WTC11 (cell line): ENCODE measurements at regions not wholly inside any gene's neighbourhood (a gene's known extent, or its start where the extent isn't known, plus 50 kb on each side); places are given as distances from the start of the nearest gene placed in this dataset.

Experiments
- ATAC-seq: fragments of 200-7000 bp; cut with Tn5 transposase; 2 replicates; pipeline ENCODE4 v1.10.0; 2021; ENCODE audit warnings: mild to moderate bottlenecking, moderate library complexity
- CTCF ChIA-PET: fragments of 300-600 bp; sonication (Branson Sonifier 250); formaldehyde crosslinking; loops from one replicate; lab custom pipeline; 2021; ENCODE audit warnings: antibody characterized with exemption; lab: Charles Lee
- POLR2A ChIA-PET: fragments of 350-600 bp; sonication (Branson Sonifier 250); formaldehyde crosslinking; loops from one replicate; lab custom pipeline; 2021; ENCODE audit warnings: antibody characterized with exemption; lab: Charles Lee
- DNase-seq: peaks from one replicate; pipeline ENCODE4 v3.0.0; 2021; ENCODE audit warnings: low spot score
- H3K27ac Mint-ChIP-seq: 2 replicates; pipeline ENCODE4 v1.8.0; 2021; ENCODE audit warnings: mixed read lengths
- H3K27me3 Mint-ChIP-seq: 2 replicates; pipeline ENCODE4 v1.8.0; 2021; ENCODE audit warnings: low read depth, mild to moderate bottlenecking, moderate library complexity, mixed read lengths
- H3K36me3 Mint-ChIP-seq: 2 replicates; pipeline ENCODE4 v1.8.0; 2021; ENCODE audit warnings: mixed read lengths
- H3K4me1 Mint-ChIP-seq: 2 replicates; pipeline ENCODE4 v1.8.0; 2022; ENCODE audit warnings: mixed read lengths
- H3K4me3 Mint-ChIP-seq: 2 replicates; pipeline ENCODE4 v1.8.0; 2021; ENCODE audit warnings: mild to moderate bottlenecking, moderate library complexity, mixed read lengths
- H3K9me3 Mint-ChIP-seq: 2 replicates; pipeline ENCODE4 v1.8.0; 2021; ENCODE audit warnings: mixed read lengths
- CREM ChIP-seq: sonication (generic); formaldehyde crosslinking; IDR thresholded peaks from 2 replicates; pipeline ENCODE4 v1.8.1; 2022; ENCODE audit warnings: mild to moderate bottlenecking, missing genetic modification reagents, moderate library complexity
- FOXP1 ChIP-seq: sonication (generic); formaldehyde crosslinking; IDR thresholded peaks from 2 replicates; pipeline ENCODE4 v1.8.0; 2022; ENCODE audit warnings: missing genetic modification reagents, mild to moderate bottlenecking, moderate library complexity, borderline replicate concordance
- JAZF1 ChIP-seq: fragments of 250-450 bp; sonication (Bioruptor Pico); IDR thresholded peaks from 2 replicates; pipeline ENCODE4 v1.9.0; 2021; ENCODE audit warnings: moderate library complexity, mild to moderate bottlenecking, inconsistent platforms
- KAT7 ChIP-seq: sonication (generic); formaldehyde crosslinking; IDR thresholded peaks from 2 replicates; pipeline ENCODE4 v1.8.1; 2023; ENCODE audit warnings: missing genetic modification reagents, mild to moderate bottlenecking, borderline replicate concordance
- SMAD4 ChIP-seq: sonication (generic); formaldehyde crosslinking; IDR thresholded peaks from 2 replicates; pipeline ENCODE4 v1.8.0; 2022; ENCODE audit warnings: mild to moderate bottlenecking, missing genetic modification reagents
- SP1 ChIP-seq: sonication (generic); formaldehyde crosslinking; conservative IDR thresholded peaks from 2 replicates; pipeline ENCODE4 v1.8.1; 2022; ENCODE audit warnings: missing genetic modification reagents
- ZNF121 ChIP-seq: sonication (generic); formaldehyde crosslinking; IDR thresholded peaks from 2 replicates; pipeline ENCODE4 v1.8.0; 2023; ENCODE audit warnings: missing genetic modification reagents
- ZNF423 ChIP-seq: fragments of 250-450 bp; sonication (Bioruptor Pico); IDR thresholded peaks from 2 replicates; pipeline ENCODE4 v2.1.2; 2022; ENCODE audit warnings: mild to moderate bottlenecking, moderate library complexity
- TF ChIP-seq, protein P1 (sequence below): fragments of 250-450 bp; sonication (Bioruptor Pico); IDR thresholded peaks from 2 replicates; pipeline ENCODE4 v1.8.0; 2021; ENCODE audit warnings: mild to moderate bottlenecking
- TF ChIP-seq, protein P2 (sequence below): sonication (generic); formaldehyde crosslinking; IDR thresholded peaks from 2 replicates; pipeline ENCODE4 v1.8.1; 2022; ENCODE audit warnings: low read depth, missing genetic modification reagents, borderline replicate concordance
- TF ChIP-seq, protein P3 (sequence below): sonication (generic); formaldehyde crosslinking; IDR thresholded peaks from 2 replicates; pipeline ENCODE4 v1.8.0; 2022; ENCODE audit warnings: mild to moderate bottlenecking, missing genetic modification reagents
- TF ChIP-seq, protein P4 (sequence below): sonication (generic); formaldehyde crosslinking; IDR thresholded peaks from 2 replicates; pipeline ENCODE4 v1.8.0; 2022; ENCODE audit warnings: missing genetic modification reagents
- TF ChIP-seq, protein P5 (sequence below): sonication (generic); formaldehyde crosslinking; IDR thresholded peaks from 2 replicates; pipeline ENCODE4 v1.8.0; 2023; ENCODE audit warnings: missing genetic modification reagents
- TF ChIP-seq, protein P6 (sequence below): sonication (generic); formaldehyde crosslinking; IDR thresholded peaks from 2 replicates; pipeline ENCODE4 v1.8.1; 2023; ENCODE audit warnings: mild to moderate bottlenecking, missing genetic modification reagents, moderate library complexity
- TF ChIP-seq, protein P7 (sequence below): sonication (generic); formaldehyde crosslinking; IDR thresholded peaks from 2 replicates; pipeline ENCODE4 v1.8.1; 2023; ENCODE audit warnings: mild to moderate bottlenecking, missing genetic modification reagents

DNA sequence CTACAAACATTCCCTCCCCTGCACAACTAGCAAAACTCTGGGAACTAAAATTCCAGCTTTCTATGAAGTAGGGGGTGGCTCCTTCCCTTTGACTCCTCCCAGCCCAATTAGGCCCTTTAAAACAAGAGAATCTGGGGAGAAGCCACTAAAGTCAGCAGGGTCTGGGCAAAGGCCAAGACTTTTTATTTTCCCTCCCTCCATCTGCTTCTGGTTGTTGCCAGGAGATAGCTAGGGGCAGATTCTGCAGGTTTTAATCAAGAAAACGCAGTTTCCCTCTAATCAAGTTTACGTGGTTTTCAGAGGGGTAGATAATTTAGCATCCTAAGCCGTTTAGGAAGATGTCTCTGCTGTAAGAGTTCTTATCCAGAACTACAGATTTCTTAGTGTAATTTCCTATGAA lies 114.5 kb upstream of the CDH6 start (continued):
- TF ChIP-seq, protein P1, sequence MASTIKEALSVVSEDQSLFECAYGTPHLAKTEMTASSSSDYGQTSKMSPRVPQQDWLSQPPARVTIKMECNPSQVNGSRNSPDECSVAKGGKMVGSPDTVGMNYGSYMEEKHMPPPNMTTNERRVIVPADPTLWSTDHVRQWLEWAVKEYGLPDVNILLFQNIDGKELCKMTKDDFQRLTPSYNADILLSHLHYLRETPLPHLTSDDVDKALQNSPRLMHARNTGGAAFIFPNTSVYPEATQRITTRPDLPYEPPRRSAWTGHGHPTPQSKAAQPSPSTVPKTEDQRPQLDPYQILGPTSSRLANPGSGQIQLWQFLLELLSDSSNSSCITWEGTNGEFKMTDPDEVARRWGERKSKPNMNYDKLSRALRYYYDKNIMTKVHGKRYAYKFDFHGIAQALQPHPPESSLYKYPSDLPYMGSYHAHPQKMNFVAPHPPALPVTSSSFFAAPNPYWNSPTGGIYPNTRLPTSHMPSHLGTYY (CRISPR knock-in tag), result no peak

DNA sequence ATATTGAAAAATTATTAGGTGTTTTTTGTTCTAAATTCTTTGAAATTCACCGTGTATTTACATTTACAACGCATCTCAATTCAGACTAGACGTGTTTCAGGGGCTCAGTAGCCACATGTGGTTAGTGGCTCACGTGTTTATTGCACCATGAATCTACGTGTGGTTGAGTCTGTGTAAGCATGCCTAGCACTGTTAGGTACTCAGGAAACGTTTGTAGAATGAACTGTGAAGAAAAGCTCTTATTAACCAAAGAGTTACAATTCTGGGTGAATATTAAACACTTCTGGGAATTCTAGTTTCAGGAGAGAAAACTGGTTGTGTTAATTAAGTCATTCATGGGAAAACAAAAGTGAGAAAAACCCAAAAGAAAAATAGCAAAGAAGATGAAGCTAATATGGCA lies 117.5 kb upstream of the CDH6 start:
- DNase-seq, result no peak
- no peak overlapping the region for H3K27ac Mint-ChIP-seq
- TF ChIP-seq KAT7 (CRISPR knock-in tag) (no peak), CREM (CRISPR knock-in tag) (no peak), ZNF121 (no peak)
- TF ChIP-seq, protein P2, sequence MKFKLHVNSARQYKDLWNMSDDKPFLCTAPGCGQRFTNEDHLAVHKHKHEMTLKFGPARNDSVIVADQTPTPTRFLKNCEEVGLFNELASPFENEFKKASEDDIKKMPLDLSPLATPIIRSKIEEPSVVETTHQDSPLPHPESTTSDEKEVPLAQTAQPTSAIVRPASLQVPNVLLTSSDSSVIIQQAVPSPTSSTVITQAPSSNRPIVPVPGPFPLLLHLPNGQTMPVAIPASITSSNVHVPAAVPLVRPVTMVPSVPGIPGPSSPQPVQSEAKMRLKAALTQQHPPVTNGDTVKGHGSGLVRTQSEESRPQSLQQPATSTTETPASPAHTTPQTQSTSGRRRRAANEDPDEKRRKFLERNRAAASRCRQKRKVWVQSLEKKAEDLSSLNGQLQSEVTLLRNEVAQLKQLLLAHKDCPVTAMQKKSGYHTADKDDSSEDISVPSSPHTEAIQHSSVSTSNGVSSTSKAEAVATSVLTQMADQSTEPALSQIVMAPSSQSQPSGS (CRISPR knock-in tag), result no peak
- TF ChIP-seq, protein P3, sequence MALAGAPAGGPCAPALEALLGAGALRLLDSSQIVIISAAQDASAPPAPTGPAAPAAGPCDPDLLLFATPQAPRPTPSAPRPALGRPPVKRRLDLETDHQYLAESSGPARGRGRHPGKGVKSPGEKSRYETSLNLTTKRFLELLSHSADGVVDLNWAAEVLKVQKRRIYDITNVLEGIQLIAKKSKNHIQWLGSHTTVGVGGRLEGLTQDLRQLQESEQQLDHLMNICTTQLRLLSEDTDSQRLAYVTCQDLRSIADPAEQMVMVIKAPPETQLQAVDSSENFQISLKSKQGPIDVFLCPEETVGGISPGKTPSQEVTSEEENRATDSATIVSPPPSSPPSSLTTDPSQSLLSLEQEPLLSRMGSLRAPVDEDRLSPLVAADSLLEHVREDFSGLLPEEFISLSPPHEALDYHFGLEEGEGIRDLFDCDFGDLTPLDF (CRISPR knock-in tag), result no peak
- TF ChIP-seq, all 79 proteins: peak for 0
- POLR2A ChIA-PET, result no interaction called here
- no peak for ATAC-seq
- Mint-ChIP-seq H3K36me3 (peaks cover 12% of the 10 kb centered on the region), H3K27me3 (no peaks in the 10 kb centered on the region; the same call in 1 of the 2 replicates), H3K4me3 (no peak overlapping the region), H3K4me1 (peaks cover 12% of the 10 kb centered on the region), H3K9me3 (peaks cover 26% of the 10 kb centered on the region)
- CTCF ChIA-PET, result interaction anchor here (0.7 kb wide), 1 partner anchor 194 kb away, joined by 3 read pairs; no protein-coding TSS in a partner anchor

DNA sequence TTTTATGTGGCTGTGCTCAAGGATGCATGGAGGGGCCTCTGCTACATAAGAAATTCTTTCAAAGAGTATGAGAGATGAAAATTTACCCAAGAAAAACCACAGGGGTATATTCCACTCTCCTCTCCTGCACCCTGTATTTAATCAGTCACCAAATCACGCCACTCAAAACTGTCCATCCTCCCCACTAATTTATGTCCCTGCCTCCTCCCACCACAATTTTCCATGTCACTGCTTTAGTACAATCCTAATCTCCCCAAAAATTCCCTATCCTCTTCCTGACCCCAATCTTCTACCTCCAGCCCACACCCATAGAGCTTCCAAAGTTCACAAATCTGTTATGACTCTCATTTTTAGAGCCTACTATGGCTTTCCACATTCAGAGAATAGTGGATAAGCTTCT lies 125.2 kb upstream of the CDH6 start:
- ChIA-PET CTCF (no interaction called here), POLR2A (no interaction called here)
- Mint-ChIP-seq H3K4me1 (no peaks in the 10 kb centered on the region), H3K4me3 (no peak overlapping the region), H3K27me3 (no peaks in the 10 kb centered on the region), H3K27ac (no peak overlapping the region), H3K9me3 (peaks cover 5% of the 10 kb centered on the region), H3K36me3 (no peaks in the 10 kb centered on the region)
- DNase-seq, result no peak
- TF ChIP-seq, protein P4, sequence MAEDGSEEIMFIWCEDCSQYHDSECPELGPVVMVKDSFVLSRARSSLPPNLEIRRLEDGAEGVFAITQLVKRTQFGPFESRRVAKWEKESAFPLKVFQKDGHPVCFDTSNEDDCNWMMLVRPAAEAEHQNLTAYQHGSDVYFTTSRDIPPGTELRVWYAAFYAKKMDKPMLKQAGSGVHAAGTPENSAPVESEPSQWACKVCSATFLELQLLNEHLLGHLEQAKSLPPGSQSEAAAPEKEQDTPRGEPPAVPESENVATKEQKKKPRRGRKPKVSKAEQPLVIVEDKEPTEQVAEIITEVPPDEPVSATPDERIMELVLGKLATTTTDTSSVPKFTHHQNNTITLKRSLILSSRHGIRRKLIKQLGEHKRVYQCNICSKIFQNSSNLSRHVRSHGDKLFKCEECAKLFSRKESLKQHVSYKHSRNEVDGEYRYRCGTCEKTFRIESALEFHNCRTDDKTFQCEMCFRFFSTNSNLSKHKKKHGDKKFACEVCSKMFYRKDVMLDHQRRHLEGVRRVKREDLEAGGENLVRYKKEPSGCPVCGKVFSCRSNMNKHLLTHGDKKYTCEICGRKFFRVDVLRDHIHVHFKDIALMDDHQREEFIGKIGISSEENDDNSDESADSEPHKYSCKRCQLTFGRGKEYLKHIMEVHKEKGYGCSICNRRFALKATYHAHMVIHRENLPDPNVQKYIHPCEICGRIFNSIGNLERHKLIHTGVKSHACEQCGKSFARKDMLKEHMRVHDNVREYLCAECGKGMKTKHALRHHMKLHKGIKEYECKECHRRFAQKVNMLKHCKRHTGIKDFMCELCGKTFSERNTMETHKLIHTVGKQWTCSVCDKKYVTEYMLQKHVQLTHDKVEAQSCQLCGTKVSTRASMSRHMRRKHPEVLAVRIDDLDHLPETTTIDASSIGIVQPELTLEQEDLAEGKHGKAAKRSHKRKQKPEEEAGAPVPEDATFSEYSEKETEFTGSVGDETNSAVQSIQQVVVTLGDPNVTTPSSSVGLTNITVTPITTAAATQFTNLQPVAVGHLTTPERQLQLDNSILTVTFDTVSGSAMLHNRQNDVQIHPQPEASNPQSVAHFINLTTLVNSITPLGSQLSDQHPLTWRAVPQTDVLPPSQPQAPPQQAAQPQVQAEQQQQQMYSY (CRISPR knock-in tag), result no peak
- no peak for TF ChIP-seq KAT7 (CRISPR knock-in tag)
- no peak for TF ChIP-seq FOXP1 (CRISPR knock-in tag)
- TF ChIP-seq, protein P5, sequence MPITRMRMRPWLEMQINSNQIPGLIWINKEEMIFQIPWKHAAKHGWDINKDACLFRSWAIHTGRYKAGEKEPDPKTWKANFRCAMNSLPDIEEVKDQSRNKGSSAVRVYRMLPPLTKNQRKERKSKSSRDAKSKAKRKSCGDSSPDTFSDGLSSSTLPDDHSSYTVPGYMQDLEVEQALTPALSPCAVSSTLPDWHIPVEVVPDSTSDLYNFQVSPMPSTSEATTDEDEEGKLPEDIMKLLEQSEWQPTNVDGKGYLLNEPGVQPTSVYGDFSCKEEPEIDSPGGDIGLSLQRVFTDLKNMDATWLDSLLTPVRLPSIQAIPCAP (CRISPR knock-in tag), result no peak
- TF ChIP-seq, protein P2 (CRISPR knock-in tag), result no peak
- TF ChIP-seq JAZF1 (CRISPR knock-in tag), result no peak
- TF ChIP-seq ZNF423 (CRISPR knock-in tag), result no peak
- TF ChIP-seq SMAD4 (CRISPR knock-in tag), result no peak
- TF ChIP-seq, protein P6, sequence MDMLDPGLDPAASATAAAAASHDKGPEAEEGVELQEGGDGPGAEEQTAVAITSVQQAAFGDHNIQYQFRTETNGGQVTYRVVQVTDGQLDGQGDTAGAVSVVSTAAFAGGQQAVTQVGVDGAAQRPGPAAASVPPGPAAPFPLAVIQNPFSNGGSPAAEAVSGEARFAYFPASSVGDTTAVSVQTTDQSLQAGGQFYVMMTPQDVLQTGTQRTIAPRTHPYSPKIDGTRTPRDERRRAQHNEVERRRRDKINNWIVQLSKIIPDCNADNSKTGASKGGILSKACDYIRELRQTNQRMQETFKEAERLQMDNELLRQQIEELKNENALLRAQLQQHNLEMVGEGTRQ (CRISPR knock-in tag), result no peak
- no peak for TF ChIP-seq SP1
- TF ChIP-seq, protein P7, sequence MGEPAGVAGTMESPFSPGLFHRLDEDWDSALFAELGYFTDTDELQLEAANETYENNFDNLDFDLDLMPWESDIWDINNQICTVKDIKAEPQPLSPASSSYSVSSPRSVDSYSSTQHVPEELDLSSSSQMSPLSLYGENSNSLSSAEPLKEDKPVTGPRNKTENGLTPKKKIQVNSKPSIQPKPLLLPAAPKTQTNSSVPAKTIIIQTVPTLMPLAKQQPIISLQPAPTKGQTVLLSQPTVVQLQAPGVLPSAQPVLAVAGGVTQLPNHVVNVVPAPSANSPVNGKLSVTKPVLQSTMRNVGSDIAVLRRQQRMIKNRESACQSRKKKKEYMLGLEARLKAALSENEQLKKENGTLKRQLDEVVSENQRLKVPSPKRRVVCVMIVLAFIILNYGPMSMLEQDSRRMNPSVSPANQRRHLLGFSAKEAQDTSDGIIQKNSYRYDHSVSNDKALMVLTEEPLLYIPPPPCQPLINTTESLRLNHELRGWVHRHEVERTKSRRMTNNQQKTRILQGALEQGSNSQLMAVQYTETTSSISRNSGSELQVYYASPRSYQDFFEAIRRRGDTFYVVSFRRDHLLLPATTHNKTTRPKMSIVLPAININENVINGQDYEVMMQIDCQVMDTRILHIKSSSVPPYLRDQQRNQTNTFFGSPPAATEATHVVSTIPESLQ, result no peak
- no peak for ATAC-seq
